Psoas muscle (tissue), 7 donors: ENCODE measurements at regions not wholly inside any gene's neighbourhood (a gene's known extent, or its start where the extent isn't known, plus 50 kb on each side); places are given as distances from the start of the nearest gene placed in this dataset.
"Not testable (repeated sequence)": the region's sequence is repeated elsewhere in the genome, so short reads cannot be mapped to it uniquely, and the experiment has no call there.

Source experiments
- ATAC-seq, 4 donors: fragments of 200-7000 bp; cut with Tn5 transposase; one replicate each; pipeline ENCODE4 v1.9.1; 2020; ENCODE audit warnings: moderate library complexity in 3 of 4, mild to moderate bottlenecking in 2 of 4
- DNase-seq, 2 donors: peaks; one replicate each; pipeline ENCODE4 v3.0.0-alpha.2; 2020
- H3K27ac ChIP-seq: fragments of 200-600 bp; one replicate; pipeline ENCODE4 v1.8.0; 2022
- H3K27me3 ChIP-seq, 3 donors: fragments of 200-600 bp in 1 of 3; one replicate each; pipeline versions ENCODE4 v1.6.1 to v1.8.0; 2013 to 2022; ENCODE audit warnings: low read length in 2 of 3, mild to moderate bottlenecking in 2 of 3, moderate library complexity in 1 of 3; ENCODE audit not compliant: insufficient read depth in 3 of 3
- H3K36me3 ChIP-seq, 2 donors: fragments of 200-600 bp in 1 of 2; one replicate each; pipeline versions ENCODE4 v1.6.1 to v1.8.0; 2013 to 2022; ENCODE audit warnings: low read depth in 1 of 2, mild to moderate bottlenecking in 1 of 2, moderate library complexity in 1 of 2; ENCODE audit not compliant: insufficient read depth in 1 of 2
- H3K4me1 ChIP-seq: fragments of 200-600 bp; one replicate; pipeline ENCODE4 v1.8.0; 2022
- H3K4me3 ChIP-seq: fragments of 200-600 bp; one replicate; pipeline ENCODE4 v1.8.0; 2022; ENCODE audit warnings: mild to moderate bottlenecking
- H3K9me3 ChIP-seq: fragments of 200-600 bp; one replicate; pipeline ENCODE4 v1.8.0; 2022
- WGBS, 3 donors: extraction: QIAGEN DNeasy Blood & Tissue Kit; methylation state at CpG; one replicate each; pipeline versions ENCODE4 v1.1.6 to v1.1.7; 2013; 5-methylcytosine and 5-hydroxymethylcytosine counted together
- intact Hi-C, 2 donors: fragments of 100-400 bp; cut with DNase I; formaldehyde crosslinking; loops; one replicate each; pipeline versions ENCODE4 v1.11.0 to v1.14.2; 2022
- TF ChIP-seq, protein P1 (sequence below): fragments of 200-600 bp; IDR thresholded peaks from one replicate; pipeline ENCODE4 v1.8.0; 2022; ENCODE audit warnings: antibody characterized with exemption
- donor health status: healthy with polysubstance abuse.
- donor health status: DM: no; HTN: no; CAD: no; lungs with moderate emphysema.
- donor health status: Bipolar disorder and iron deficiency.
- donor health status: healthy.
- donor health status: DM: yes; HTN: yes; CAD: no.
- donor health status: DM: no; HTN: no; CAD: no.
- donor health status: DM: yes; HTN: yes; CAD: no.

DNA sequence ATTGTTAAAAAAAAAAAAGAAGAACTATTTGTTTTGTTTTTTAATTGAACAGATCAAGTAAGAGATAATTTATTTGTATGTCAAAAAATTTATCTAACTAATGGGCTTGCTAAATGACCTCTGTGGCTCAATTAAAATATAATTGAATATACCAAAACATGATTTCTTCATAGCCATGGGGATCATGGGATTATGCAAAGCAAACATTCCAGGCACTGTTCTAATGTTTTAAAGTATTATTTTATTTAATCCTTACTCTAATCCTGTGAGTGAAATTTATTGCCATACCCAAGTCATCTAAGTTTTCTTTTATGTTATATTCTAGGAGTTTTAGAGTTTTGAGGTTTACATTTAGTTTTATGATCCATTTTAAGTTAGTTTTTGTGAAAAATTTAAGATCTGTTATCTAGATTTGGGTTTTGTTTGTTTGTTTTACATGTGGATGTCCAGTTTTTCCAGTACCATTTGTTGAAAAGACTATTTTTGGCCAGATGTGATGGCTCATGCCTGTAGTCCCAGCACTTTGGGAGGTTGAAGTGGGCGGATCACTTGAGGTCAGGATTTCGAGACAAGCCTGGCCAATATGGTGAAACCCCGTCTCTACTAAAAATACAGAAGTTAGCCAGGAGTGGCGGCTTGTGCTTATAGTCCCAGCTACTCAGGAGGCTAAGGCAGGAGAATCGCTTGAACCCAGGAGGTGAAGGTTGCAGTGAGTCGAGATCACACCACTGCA lies 52.3 kb upstream of the CNOT10 start:
- Histone ChIP-seq H3K27ac (no peak overlapping the region), H3K9me3 (no peaks in the 10 kb centered on the region), H3K4me3 (no peak overlapping the region), H3K4me1 (no peaks in the 10 kb centered on the region), H3K27me3 (no peaks in the 10 kb centered on the region), H3K36me3 (no peaks in the 10 kb centered on the region)
- TF ChIP-seq, protein P1, sequence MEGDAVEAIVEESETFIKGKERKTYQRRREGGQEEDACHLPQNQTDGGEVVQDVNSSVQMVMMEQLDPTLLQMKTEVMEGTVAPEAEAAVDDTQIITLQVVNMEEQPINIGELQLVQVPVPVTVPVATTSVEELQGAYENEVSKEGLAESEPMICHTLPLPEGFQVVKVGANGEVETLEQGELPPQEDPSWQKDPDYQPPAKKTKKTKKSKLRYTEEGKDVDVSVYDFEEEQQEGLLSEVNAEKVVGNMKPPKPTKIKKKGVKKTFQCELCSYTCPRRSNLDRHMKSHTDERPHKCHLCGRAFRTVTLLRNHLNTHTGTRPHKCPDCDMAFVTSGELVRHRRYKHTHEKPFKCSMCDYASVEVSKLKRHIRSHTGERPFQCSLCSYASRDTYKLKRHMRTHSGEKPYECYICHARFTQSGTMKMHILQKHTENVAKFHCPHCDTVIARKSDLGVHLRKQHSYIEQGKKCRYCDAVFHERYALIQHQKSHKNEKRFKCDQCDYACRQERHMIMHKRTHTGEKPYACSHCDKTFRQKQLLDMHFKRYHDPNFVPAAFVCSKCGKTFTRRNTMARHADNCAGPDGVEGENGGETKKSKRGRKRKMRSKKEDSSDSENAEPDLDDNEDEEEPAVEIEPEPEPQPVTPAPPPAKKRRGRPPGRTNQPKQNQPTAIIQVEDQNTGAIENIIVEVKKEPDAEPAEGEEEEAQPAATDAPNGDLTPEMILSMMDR: no peak
- intact Hi-C loops: no loop called here
- DNase-seq (no peak), ATAC-seq (no peak)
- WGBS, 3 donors: 77 to 82% (median 78%) methylated on average over 6 of the region's 6 CpGs

DNA sequence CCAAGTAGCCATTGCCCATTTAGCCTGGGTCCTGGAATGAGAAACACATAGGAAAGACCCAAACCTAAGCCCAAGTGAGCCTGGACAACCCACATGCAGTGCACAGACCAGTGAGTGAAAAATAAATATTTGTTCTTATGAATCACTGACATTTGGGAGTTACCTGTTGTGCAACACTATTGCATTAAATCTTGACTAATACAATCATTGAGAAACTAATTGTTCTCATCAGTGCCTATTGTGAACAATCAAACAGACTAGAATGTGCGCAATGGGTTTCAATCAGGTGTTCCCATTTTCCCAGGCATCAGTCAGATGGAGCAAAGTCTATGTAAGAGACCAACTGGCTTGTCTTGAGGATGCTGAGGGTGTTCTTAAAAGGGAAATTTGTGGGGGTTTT lies 54.7 kb upstream of the CNOT10 start:
- Histone ChIP-seq H3K27ac (no peak overlapping the region), H3K9me3 (no peaks in the 10 kb centered on the region), H3K4me3 (no peak overlapping the region), H3K36me3 (no peaks in the 10 kb centered on the region), H3K27me3 (no peaks in the 10 kb centered on the region), H3K4me1 (no peaks in the 10 kb centered on the region)
- intact Hi-C loops: no loop called here
- DNase-seq (no peak), ATAC-seq (no peak)
- TF ChIP-seq, protein P1: no peak
- 90 to 98% (median 95%) methylated on average over 1 of the region's 1 CpG for WGBS, 3 donors

DNA sequence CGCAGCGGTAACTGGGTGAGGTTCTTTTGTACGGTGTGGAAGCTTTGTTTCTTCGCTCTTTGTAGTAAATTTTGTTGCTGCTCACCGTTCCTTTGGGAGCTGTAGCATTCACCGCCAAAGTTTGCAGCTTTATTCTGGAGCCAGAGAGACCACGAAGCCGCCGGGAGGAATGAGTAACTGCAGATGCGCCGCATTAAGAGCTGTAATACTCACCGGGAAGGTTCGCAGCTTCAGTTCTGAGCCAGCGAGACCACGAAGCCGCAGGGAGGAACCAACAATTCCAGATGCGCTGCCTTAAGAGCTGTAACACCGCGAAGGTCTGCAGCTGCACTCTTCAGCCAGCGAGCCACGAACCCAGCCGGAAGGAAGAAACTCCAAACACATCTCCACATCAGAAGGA lies 56.0 kb upstream of the DYNC1LI1 start:
- peak in 1 of 2 donors; percentile 25 for DNase-seq
- intact Hi-C loops: no loop called here
- Histone ChIP-seq H3K4me3 (no peak overlapping the region), H3K36me3 (no peaks in the 10 kb centered on the region), H3K27me3 (no peaks in the 10 kb centered on the region), H3K9me3 (no peaks in the 10 kb centered on the region), H3K4me1 (no peaks in the 10 kb centered on the region), H3K27ac (no peak overlapping the region)
- TF ChIP-seq, protein P1: no peak
- WGBS, 3 donors: 55 to 82% (median 79%) methylated on average over 18 to 22 of the region's 22 CpGs
- no peak for ATAC-seq

GRCh38 chr3:32625543-32626176 lies 55.0 kb upstream of the DYNC1LI1 start:
- H3K27ac ChIP-seq, intact Hi-C loops, H3K9me3 ChIP-seq, H3K36me3 ChIP-seq, ATAC-seq, H3K4me3 ChIP-seq, DNase-seq, H3K27me3 ChIP-seq, H3K4me1 ChIP-seq: not testable (repeated sequence)
- 80 to 97% (median 91%) methylated on average over 14 to 38 of the region's 38 CpGs for WGBS, 3 donors

DNA sequence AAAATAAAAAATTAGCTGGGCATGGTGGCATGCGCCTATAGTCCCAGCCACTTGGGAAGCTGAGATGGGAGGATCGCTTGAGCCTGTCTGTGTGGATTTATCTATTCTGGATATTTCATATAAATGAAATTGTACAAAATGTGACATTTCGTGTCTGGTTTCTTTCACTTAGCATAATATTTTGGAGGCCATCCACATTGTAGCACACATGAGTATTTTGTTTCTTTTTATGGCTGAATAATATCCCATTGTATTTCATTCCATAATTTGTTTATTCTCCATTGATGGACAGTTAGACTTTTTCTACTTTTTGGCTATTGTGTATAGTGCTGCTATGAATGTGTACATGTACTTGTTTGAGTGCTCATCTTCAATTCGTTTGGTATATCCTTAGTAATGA lies 52.9 kb upstream of the DYNC1LI1 start:
- no peaks in the 10 kb centered on the region for H3K27me3 ChIP-seq
- no peak overlapping the region for H3K4me3 ChIP-seq
- TF ChIP-seq, protein P1: no peak
- no peak for DNase-seq
- H3K4me1 ChIP-seq: no peaks in the 10 kb centered on the region
- WGBS, 3 donors: 61 to 76% (median 71%) methylated on average over 4 of the region's 4 CpGs
- no peaks in the 10 kb centered on the region for H3K9me3 ChIP-seq
- no peaks in the 10 kb centered on the region for H3K36me3 ChIP-seq
- intact Hi-C loops: no loop called here
- no peak for ATAC-seq
- no peak overlapping the region for H3K27ac ChIP-seq
